H9 (cell line): ENCODE measurements at regions not wholly inside any gene's neighbourhood (a gene's known extent, or its start where the extent isn't known, plus 50 kb on each side); places are given as distances from the start of the nearest gene placed in this dataset.

ENCODE experiments used
- DNase-seq: peaks from one replicate; pipeline ENCODE4 v3.0.0-alpha.2; 2017
- H2AFZ ChIP-seq: one replicate; pipeline ENCODE4 v1.6.1; 2013; ENCODE audit warnings: mild to moderate bottlenecking, low read length, control low read depth, moderate library complexity
- H2AK5ac ChIP-seq: 2 replicates; pipeline ENCODE4 v1.6.1; 2013; ENCODE audit warnings: low read length, control low read depth, mixed read lengths; ENCODE audit not compliant: insufficient read length
- H2BK120ac ChIP-seq: one replicate; pipeline ENCODE4 v1.6.1; 2013; ENCODE audit warnings: low read depth, mild to moderate bottlenecking, low read length, control low read depth, inconsistent platforms; ENCODE audit not compliant: poor library complexity, severe bottlenecking
- H2BK12ac ChIP-seq: 2 replicates; pipeline ENCODE4 v1.6.1; 2013; ENCODE audit warnings: low read length, control low read depth, mixed read lengths, low read depth; ENCODE audit not compliant: insufficient read length
- H2BK15ac ChIP-seq: 2 replicates; pipeline ENCODE4 v1.6.1; 2013; ENCODE audit warnings: low read depth, low read length, control low read depth
- H2BK20ac ChIP-seq: one replicate; pipeline ENCODE4 v1.6.1; 2013; ENCODE audit warnings: low read depth, mild to moderate bottlenecking, low read length, control low read depth, inconsistent platforms; ENCODE audit not compliant: poor library complexity, severe bottlenecking
- H2BK5ac ChIP-seq: 2 replicates; pipeline ENCODE4 v1.6.1; 2013; ENCODE audit warnings: low read length, control low read depth, mixed read lengths; ENCODE audit not compliant: insufficient read length
- H3K14ac ChIP-seq: 2 replicates; pipeline ENCODE4 v1.6.1; 2013; ENCODE audit warnings: low read length, control low read depth; ENCODE audit not compliant: insufficient read depth
- H3K18ac ChIP-seq: 2 replicates; pipeline ENCODE4 v1.6.1; 2013; ENCODE audit warnings: low read depth, mild to moderate bottlenecking, mixed read lengths, low read length, control low read depth; ENCODE audit not compliant: insufficient read length
- H3K23ac ChIP-seq: 2 replicates; pipeline ENCODE4 v1.6.1; 2013; ENCODE audit warnings: low read length, control low read depth, mixed read lengths, low read depth; ENCODE audit not compliant: insufficient read length
- H3K23me2 ChIP-seq: 2 replicates; pipeline ENCODE4 v1.6.1; 2013; ENCODE audit warnings: low read depth, mild to moderate bottlenecking, mixed read lengths, low read length, control low read depth; ENCODE audit not compliant: insufficient read length, poor library complexity, severe bottlenecking
- H3K27ac ChIP-seq: 2 replicates; pipeline ENCODE4 v1.5.1; 2013; ENCODE audit warnings: low read length, control low read depth, mixed read lengths, low read depth; ENCODE audit not compliant: insufficient read length
- H3K27me3 ChIP-seq: 2 replicates; pipeline ENCODE4 v1.6.1; 2013; ENCODE audit warnings: low read length, control low read depth, inconsistent platforms; ENCODE audit not compliant: insufficient read depth
- H3K4ac ChIP-seq: 2 replicates; pipeline ENCODE4 v1.6.1; 2013; ENCODE audit warnings: low read depth, mild to moderate bottlenecking, control low read depth, inconsistent platforms, low read length, moderate library complexity
- H3K4me1 ChIP-seq: 2 replicates; pipeline ENCODE4 v1.6.1; 2013; ENCODE audit warnings: low read length, control low read depth, inconsistent platforms; ENCODE audit not compliant: insufficient read depth
- H3K4me2 ChIP-seq: 2 replicates; pipeline ENCODE4 v1.6.1; 2013; ENCODE audit warnings: low read length, control low read depth, mixed read lengths; ENCODE audit not compliant: insufficient read length, insufficient read depth
- H3K56ac ChIP-seq: 2 replicates; pipeline ENCODE4 v1.6.1; 2013; ENCODE audit warnings: low read depth, mild to moderate bottlenecking, mixed read lengths, low read length, control low read depth; ENCODE audit not compliant: insufficient read length
- H3K79me1 ChIP-seq: 2 replicates; pipeline ENCODE4 v1.6.1; 2013; ENCODE audit warnings: low read depth, mild to moderate bottlenecking, moderate library complexity, low read length, control low read depth, inconsistent platforms; ENCODE audit not compliant: insufficient read depth, poor library complexity, severe bottlenecking
- H3K79me2 ChIP-seq: 2 replicates; pipeline ENCODE4 v1.6.1; 2013; ENCODE audit warnings: low read length, control low read depth, inconsistent platforms; ENCODE audit not compliant: insufficient read depth
- H3K9ac ChIP-seq: 2 replicates; pipeline ENCODE4 v1.6.1; 2013; ENCODE audit warnings: low read length, control low read depth, mixed read lengths; ENCODE audit not compliant: insufficient read length; ENCODE audit errors: extremely low read depth
- H3K9me3 ChIP-seq: one replicate; pipeline ENCODE4 v1.6.1; 2013; ENCODE audit warnings: low read depth, low read length, inconsistent platforms; ENCODE audit not compliant: control insufficient read depth
- H3T11ph ChIP-seq: one replicate; pipeline ENCODE4 v1.6.1; 2013; ENCODE audit warnings: mild to moderate bottlenecking, low read length, control low read depth, inconsistent platforms
- H4K20me1 ChIP-seq: one replicate; pipeline ENCODE4 v1.6.1; 2013; ENCODE audit not compliant: control insufficient read depth, insufficient read length, insufficient read depth
- H4K5ac ChIP-seq: 2 replicates; pipeline ENCODE4 v1.6.1; 2013; ENCODE audit warnings: low read depth, mild to moderate bottlenecking, mixed read lengths, low read length, control low read depth; ENCODE audit not compliant: insufficient read length
- H4K8ac ChIP-seq: replicated peaks from 2 replicates; pipeline ENCODE4 v1.6.1; 2013; ENCODE audit warnings: low read length, control low read depth, mixed read lengths, low read depth; ENCODE audit not compliant: insufficient read length
- H4K91ac ChIP-seq: 2 replicates; pipeline ENCODE4 v1.6.1; 2013; ENCODE audit warnings: low read depth, mild to moderate bottlenecking, moderate library complexity, mixed read lengths, low read length, control low read depth; ENCODE audit not compliant: insufficient read length
- H3K27ac Mint-ChIP-seq, 3 experiments: 2 replicates in 2 of 3; 3 replicates in 1 of 3; pipeline ENCODE4 v1.8.0; 2020 to 2021; ENCODE audit warnings: mixed read lengths in 3 of 3, mild to moderate bottlenecking in 1 of 3, moderate library complexity in 1 of 3
- H3K27me3 Mint-ChIP-seq: 2 replicates; pipeline ENCODE4 v1.8.0; 2021; ENCODE audit warnings: low read depth, mild to moderate bottlenecking, moderate library complexity, mixed read lengths
- H3K36me3 Mint-ChIP-seq, 3 experiments: 2 replicates in 2 of 3; 3 replicates in 1 of 3; pipeline ENCODE4 v1.8.0; 2020 to 2021; ENCODE audit warnings: low read depth in 3 of 3, mixed read lengths in 3 of 3; ENCODE audit not compliant: insufficient read depth in 1 of 3
- H3K4me1 Mint-ChIP-seq, 2 experiments: 2 replicates each; pipeline ENCODE4 v1.8.0; 2020; ENCODE audit warnings: mixed read lengths in 2 of 2
- H3K4me3 Mint-ChIP-seq, 2 experiments: 2 replicates in 1 of 2; 3 replicates in 1 of 2; pipeline ENCODE4 v1.8.0; 2020 to 2021; ENCODE audit warnings: mild to moderate bottlenecking in 2 of 2, mixed read lengths in 2 of 2, moderate library complexity in 1 of 2
- H3K9me3 Mint-ChIP-seq, 2 experiments: 2 replicates in 1 of 2; 3 replicates in 1 of 2; pipeline ENCODE4 v1.8.0; 2020; ENCODE audit warnings: mild to moderate bottlenecking in 2 of 2, mixed read lengths in 2 of 2, moderate library complexity in 1 of 2
- WGBS: extraction: QIAGEN DNeasy Blood & Tissue Kit; methylation state at CpG from one replicate; pipeline ENCODE4 v1.1.7; 2013; ENCODE audit warnings: missing lambda C conversion rate, low lambda C conversion rate, mixed read lengths; ENCODE audit not compliant: insufficient read length; ENCODE audit errors: extremely low coverage; 5-methylcytosine and 5-hydroxymethylcytosine counted together
- TF ChIP-seq, protein P1 (sequence below): fragments of 200-600 bp; sonication (generic); conservative IDR thresholded peaks from 3 replicates; pipeline ENCODE4 v1.8.0; 2021; ENCODE audit warnings: antibody characterized with exemption, mild to moderate bottlenecking

DNA sequence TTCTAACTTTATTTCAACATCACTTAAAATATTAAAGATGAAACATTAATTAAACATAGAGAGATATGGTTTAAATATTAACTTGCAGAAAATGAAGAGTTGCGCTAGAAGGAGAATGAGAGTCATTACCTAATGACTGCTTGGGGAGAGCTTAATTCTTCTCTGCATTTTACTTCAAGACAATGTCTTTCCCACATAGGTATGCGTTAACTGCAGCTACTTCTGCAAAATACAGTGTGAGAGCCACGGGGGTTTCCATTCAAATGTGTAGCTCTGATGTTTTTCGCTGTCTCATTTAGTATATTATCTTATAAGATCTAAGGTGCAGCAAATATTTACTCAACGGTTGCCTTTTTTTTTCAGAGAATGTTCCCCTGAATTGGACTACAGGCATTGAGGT lies 126.7 kb downstream of the TMX3 start:
- Mint-ChIP-seq H3K4me3 (no peak overlapping the region), H3K36me3 (no peaks in the 10 kb centered on the region), H3K27ac (no peak overlapping the region), H3K27me3 (no peaks in the 10 kb centered on the region), H3K4me1 (peaks cover 10 to 13% of the 10 kb centered on the region in 2 experiments), H3K9me3 (no peaks in the 10 kb centered on the region)
- H4K20me1 ChIP-seq = no peaks in the 10 kb centered on the region
- no peak overlapping the region for H3K9ac ChIP-seq
- H3K56ac ChIP-seq = no peak overlapping the region
- H3K79me1 ChIP-seq = no peaks in the 10 kb centered on the region
- no peak overlapping the region for H2BK12ac ChIP-seq
- no peak overlapping the region for H4K5ac ChIP-seq
- H3K23me2 ChIP-seq = no peaks in the 10 kb centered on the region
- H3K27ac ChIP-seq = no peak overlapping the region
- no peak overlapping the region for H3T11ph ChIP-seq
- TF ChIP-seq, protein P1, sequence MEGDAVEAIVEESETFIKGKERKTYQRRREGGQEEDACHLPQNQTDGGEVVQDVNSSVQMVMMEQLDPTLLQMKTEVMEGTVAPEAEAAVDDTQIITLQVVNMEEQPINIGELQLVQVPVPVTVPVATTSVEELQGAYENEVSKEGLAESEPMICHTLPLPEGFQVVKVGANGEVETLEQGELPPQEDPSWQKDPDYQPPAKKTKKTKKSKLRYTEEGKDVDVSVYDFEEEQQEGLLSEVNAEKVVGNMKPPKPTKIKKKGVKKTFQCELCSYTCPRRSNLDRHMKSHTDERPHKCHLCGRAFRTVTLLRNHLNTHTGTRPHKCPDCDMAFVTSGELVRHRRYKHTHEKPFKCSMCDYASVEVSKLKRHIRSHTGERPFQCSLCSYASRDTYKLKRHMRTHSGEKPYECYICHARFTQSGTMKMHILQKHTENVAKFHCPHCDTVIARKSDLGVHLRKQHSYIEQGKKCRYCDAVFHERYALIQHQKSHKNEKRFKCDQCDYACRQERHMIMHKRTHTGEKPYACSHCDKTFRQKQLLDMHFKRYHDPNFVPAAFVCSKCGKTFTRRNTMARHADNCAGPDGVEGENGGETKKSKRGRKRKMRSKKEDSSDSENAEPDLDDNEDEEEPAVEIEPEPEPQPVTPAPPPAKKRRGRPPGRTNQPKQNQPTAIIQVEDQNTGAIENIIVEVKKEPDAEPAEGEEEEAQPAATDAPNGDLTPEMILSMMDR = no peak
- H3K4ac ChIP-seq = no peak overlapping the region
- H2BK20ac ChIP-seq = no peak overlapping the region
- DNase-seq = no peak
- no peak overlapping the region for H2AK5ac ChIP-seq
- no peak overlapping the region for H2BK120ac ChIP-seq
- H3K4me1 ChIP-seq = no peaks in the 10 kb centered on the region; the same call in 1 of the 2 replicates
- no peak overlapping the region for H2BK15ac ChIP-seq
- H4K8ac ChIP-seq = no peak overlapping the region
- H3K9me3 ChIP-seq = no peaks in the 10 kb centered on the region
- no peak overlapping the region for H4K91ac ChIP-seq
- no peak overlapping the region for H3K4me2 ChIP-seq
- H2BK5ac ChIP-seq = no peak overlapping the region
- no peaks in the 10 kb centered on the region for H3K79me2 ChIP-seq
- no peak overlapping the region for H3K14ac ChIP-seq
- no peak overlapping the region for H3K18ac ChIP-seq
- no peaks in the 10 kb centered on the region for H3K27me3 ChIP-seq
- WGBS = no CpG with 5 or more reads among the region's 5 CpGs
- no peak overlapping the region for H3K23ac ChIP-seq
- H2AFZ ChIP-seq = no peak overlapping the region
